ENCODE measurements at regions not wholly inside any gene's neighbourhood (a gene's known extent, or its start where the extent isn't known, plus 50 kb on each side); places are given as distances from the start of the nearest gene placed in this dataset.

GRCh38 chr13:62251734-62252133, 836.1 kb upstream of the PCDH20 start:
- TF ChIP-seq Cebpa-rat (IDR thresholded peaks at IDR 0.05) = no peak
- Histone ChIP-seq H4K20me1 (no peaks in the 10 kb centered on the region), H3K27ac (no peak overlapping the region), H3K4me1 (no peaks in the 10 kb centered on the region), H3K4me2 (no peak overlapping the region), H3K9me3 (peaks cover 5% of the 10 kb centered on the region), H3K27me3 (no peaks in the 10 kb centered on the region), H3K9ac (no peak overlapping the region), H3K4me3 (no peak overlapping the region), H3K36me3 (no peaks in the 10 kb centered on the region)

DNA sequence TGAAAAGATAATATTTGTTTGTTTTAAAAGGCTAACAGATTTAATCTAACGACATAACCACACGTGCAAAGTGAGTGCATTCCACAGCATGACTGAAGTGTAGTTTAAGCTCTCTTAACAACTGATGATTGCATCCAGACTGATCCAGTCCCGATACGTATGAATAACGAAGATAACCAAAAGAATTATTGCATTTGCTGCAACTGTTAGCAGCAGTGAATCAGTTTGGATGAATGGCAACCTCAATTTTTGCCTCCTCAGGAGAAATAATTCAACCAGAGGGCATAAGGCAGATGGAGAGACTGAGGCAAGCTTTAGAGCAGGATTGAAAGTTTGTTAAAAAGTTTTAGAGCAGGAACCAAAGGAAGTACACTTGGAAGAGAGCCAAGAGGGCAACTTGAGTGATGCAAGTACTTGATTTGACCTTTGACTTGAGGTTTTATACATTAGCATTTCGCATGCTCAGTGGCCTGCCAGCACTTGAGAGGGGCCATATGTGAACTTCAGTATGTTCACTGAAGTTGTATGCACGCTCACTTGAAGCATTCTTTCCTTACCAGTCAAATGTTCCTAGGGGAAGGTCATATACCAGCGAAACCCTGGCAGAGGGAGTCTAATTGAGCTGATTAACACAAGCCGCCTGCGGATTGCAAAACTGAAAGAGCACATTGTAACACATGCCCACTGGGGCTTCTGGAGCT, 835.0 kb upstream of the PCDH20 start:
- H3K4me3 ChIP-seq = no peak overlapping the region
- no peak for TF ChIP-seq Cebpa-rat (IDR thresholded peaks at IDR 0.05)
- no peaks in the 10 kb centered on the region for H3K36me3 ChIP-seq
- no peak overlapping the region for H3K4me2 ChIP-seq
- no peaks in the 10 kb centered on the region for H3K4me1 ChIP-seq
- H3K9me3 ChIP-seq = peaks cover 5% of the 10 kb centered on the region
- no peak overlapping the region for H3K9ac ChIP-seq
- H3K27ac ChIP-seq = no peak overlapping the region
- H4K20me1 ChIP-seq = no peaks in the 10 kb centered on the region
- H3K27me3 ChIP-seq = no peaks in the 10 kb centered on the region

DNA sequence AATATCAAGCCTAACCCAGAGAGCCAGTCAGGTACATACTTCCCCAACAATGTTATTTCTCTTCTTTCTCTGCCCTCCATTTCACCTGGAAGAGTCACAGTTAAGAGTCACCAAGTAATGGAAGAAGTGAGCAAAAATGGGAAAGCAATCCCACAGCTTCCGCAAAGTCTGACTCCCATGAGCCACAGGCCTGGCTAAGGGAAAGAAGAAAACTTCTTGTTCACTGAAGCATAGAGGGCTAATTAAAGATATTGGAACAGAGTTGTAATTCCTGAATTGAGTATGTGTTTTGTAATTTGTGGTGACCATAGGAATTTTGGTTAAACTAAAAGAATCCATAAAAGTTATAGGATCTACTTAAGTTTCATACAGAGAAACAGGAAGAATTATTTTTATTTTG, 830.9 kb upstream of the PCDH20 start:
- Histone ChIP-seq H3K4me1 (no peaks in the 10 kb centered on the region), H3K4me2 (no peak overlapping the region), H3K27me3 (no peaks in the 10 kb centered on the region), H3K4me3 (no peak overlapping the region), H4K20me1 (no peaks in the 10 kb centered on the region), H3K9ac (no peak overlapping the region), H3K9me3 (no peaks in the 10 kb centered on the region), H3K36me3 (no peaks in the 10 kb centered on the region), H3K27ac (no peak overlapping the region)
- TF ChIP-seq Cebpa-rat (IDR thresholded peaks at IDR 0.05) = no peak

DNA sequence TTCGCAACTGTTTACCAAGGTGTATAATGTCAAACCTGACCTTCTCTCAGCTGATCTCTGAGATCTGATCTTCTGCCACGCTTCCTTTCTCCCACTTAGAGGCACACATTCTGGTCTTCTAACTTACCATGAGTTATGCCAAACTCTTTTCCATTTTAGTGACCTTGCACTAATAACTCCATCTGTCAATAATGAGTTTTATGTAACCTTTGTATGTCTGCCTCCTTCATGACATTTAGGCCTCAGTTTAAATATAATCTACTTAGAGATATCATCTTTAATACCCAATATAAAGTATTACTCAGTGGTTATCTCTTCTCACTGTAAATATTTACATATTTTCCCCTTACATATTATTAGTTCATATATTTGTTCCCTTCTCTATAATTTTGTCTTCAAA, 827.5 kb upstream of the PCDH20 start:
- Histone ChIP-seq H3K4me2 (no peak overlapping the region), H3K27me3 (no peaks in the 10 kb centered on the region), H3K27ac (no peak overlapping the region), H3K36me3 (no peaks in the 10 kb centered on the region), H3K9me3 (no peaks in the 10 kb centered on the region), H3K4me3 (no peak overlapping the region), H3K4me1 (no peaks in the 10 kb centered on the region), H4K20me1 (no peaks in the 10 kb centered on the region), H3K9ac (no peak overlapping the region)
- no peak for TF ChIP-seq Cebpa-rat (IDR thresholded peaks at IDR 0.05)

DNA sequence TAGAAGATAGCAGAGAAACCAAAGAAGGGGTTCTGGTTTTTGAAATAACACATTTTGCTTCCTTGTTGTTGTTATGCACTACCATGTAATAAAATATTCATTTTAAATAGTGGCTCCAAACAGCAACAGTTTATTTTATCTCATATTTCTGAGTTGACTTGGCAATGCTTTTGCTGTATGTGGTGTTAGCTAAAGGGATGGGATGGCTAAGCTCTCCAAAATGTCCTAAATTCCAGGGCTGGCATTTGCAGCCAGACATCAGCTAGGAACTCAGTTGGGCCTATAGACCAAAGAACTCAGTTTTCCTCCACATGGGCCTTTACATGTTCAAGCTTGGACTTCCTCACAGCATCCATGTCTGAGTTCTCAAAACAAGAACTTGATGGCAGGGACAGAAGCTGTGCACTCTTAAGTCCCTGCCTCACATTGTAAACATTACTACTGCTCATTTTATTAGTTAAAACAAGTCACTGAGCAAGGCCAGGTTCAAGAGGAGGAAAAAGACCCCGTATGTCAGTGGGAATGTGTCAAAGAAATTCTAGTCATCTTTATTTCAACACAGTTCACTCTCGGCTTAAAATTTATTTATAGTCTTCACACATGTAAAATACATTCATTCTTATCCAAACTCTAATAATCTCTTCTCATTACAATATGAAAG, 819.3 kb upstream of the PCDH20 start:
- H3K27ac ChIP-seq = peak overlapping the region; percentile 26; the same call in 1 of the 2 replicates
- H4K20me1 ChIP-seq = no peaks in the 10 kb centered on the region
- no peak overlapping the region for H3K4me2 ChIP-seq
- peaks cover 19% of the 10 kb centered on the region for H3K4me1 ChIP-seq
- no peak for TF ChIP-seq Cebpa-rat (IDR thresholded peaks at IDR 0.05)
- no peak overlapping the region for H3K4me3 ChIP-seq
- no peaks in the 10 kb centered on the region for H3K36me3 ChIP-seq
- H3K9ac ChIP-seq = no peak overlapping the region
- no peaks in the 10 kb centered on the region for H3K27me3 ChIP-seq
- no peaks in the 10 kb centered on the region for H3K9me3 ChIP-seq

DNA sequence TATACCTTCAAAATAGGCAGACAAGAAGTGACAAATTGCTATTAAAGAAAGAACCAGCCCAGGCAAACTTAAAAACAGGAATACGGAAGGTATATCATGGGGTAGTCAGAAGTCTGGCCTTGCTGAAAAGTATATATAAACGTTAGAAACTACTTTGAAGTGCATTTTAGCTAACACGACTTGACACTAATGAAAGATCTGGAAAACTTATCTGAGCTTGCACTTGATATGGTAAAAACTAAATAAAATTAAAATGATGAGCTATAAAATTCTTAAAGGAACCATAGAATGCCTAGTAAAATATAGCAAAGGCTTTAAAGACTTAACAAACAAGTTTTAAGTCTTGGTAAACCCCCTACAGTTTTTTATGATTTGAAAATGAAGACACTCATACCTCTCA, 795.3 kb upstream of the PCDH20 start:
- Histone ChIP-seq H3K4me1 (peaks cover 45% of the 10 kb centered on the region), H3K9ac (no peak overlapping the region), H3K36me3 (no peaks in the 10 kb centered on the region; the same call in 1 of the 2 replicates), H3K4me3 (no peak overlapping the region), H3K4me2 (peak overlapping the region; percentile 38), H3K9me3 (peaks cover 28% of the 10 kb centered on the region), H3K27ac (peak overlapping the region; percentile 93), H4K20me1 (no peaks in the 10 kb centered on the region), H3K27me3 (no peaks in the 10 kb centered on the region)
- no peak for TF ChIP-seq Cebpa-rat (IDR thresholded peaks at IDR 0.05)

DNA sequence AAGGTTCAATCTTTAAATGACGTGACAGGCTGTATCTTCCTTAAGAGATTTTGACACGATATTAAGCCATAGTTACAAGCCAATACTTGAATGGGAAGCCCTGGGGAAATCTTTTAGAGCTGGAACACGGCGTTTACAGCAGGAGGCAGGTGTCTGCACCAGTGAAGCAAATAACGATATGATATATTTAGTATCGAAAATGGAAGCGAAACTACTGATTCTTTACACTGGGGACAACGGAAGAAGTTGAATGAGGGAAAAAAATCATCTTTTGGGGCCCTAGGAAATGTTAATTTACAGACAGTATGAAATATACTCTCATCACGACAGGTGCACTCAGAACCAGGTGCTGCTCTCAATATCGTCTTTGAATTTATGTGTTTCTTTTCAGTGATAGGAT, 793.9 kb upstream of the PCDH20 start:
- Histone ChIP-seq H3K36me3 (peaks cover 6% of the 10 kb centered on the region; the same call in 1 of the 2 replicates), H3K27me3 (no peaks in the 10 kb centered on the region), H3K9ac (peak overlapping the region; percentile 72), H3K27ac (peak overlapping the region; percentile 93), H3K4me3 (peak overlapping the region; percentile 50), H3K4me2 (peak overlapping the region; percentile 84), H3K9me3 (peaks cover 40% of the 10 kb centered on the region), H3K4me1 (peaks cover 45% of the 10 kb centered on the region), H4K20me1 (no peaks in the 10 kb centered on the region)
- no peak for TF ChIP-seq Cebpa-rat (IDR thresholded peaks at IDR 0.05)

DNA sequence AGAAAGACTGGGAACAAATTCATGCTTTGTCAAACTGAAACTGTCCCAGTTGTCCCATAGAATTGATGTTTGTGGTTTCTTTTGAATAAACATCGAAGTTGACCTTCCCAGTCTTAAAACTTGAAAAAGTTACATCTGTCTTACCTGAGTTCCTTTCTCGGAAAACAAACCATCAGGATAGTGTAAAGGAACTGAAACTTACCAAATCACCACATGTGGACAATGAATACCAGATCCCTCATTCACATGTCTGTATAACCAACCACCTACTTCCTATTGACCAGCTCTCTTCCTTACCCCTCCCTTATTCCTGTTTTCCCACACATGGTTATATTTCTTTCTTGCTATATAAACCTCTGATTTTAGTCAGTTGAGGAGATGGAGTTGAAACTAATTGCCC, 791.7 kb upstream of the PCDH20 start:
- H3K27ac ChIP-seq = peak overlapping the region; percentile 93
- peaks cover 51% of the 10 kb centered on the region for H3K4me1 ChIP-seq

DNA sequence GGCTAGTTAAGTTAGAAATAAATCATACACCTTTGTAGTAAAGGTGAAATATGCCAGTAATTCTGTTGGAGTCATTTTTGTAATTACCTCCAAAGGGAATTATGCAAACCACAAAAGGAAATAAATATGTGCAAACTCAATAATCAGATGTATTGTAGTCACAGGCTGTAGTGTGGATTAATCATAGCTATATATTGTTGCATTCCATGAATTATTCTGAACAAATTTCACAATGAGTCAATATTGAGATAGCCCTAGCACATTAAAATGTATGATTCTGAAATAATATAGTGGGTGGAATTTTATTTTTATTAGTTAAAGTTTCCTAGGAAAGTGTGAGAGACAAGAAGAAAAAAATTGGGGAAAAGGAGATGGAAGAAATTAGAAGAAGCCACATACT, 790.5 kb upstream of the PCDH20 start:
- Histone ChIP-seq H3K36me3 (peaks cover 6% of the 10 kb centered on the region; the same call in 1 of the 2 replicates), H3K9me3 (peaks cover 32% of the 10 kb centered on the region), H3K4me1 (peaks cover 47% of the 10 kb centered on the region), H3K4me2 (no peak overlapping the region), H3K4me3 (no peak overlapping the region; the same call in 1 of the 2 replicates), H4K20me1 (no peaks in the 10 kb centered on the region), H3K27me3 (no peaks in the 10 kb centered on the region), H3K27ac (no peak overlapping the region), H3K9ac (no peak overlapping the region)
- TF ChIP-seq Cebpa-rat (IDR thresholded peaks at IDR 0.05) = no peak

More for the DNA sequence above, 791.7 kb upstream of the PCDH20 start:
- H3K9me3 ChIP-seq = peaks cover 42% of the 10 kb centered on the region
- H3K9ac ChIP-seq = no peak overlapping the region
- no peaks in the 10 kb centered on the region for H3K27me3 ChIP-seq
- H3K4me3 ChIP-seq = peak overlapping the region; percentile 34; the same call in 1 of the 2 replicates
- H3K4me2 ChIP-seq = peak overlapping the region; percentile 84
- no peaks in the 10 kb centered on the region for H4K20me1 ChIP-seq
- H3K36me3 ChIP-seq = peaks cover 6% of the 10 kb centered on the region; the same call in 1 of the 2 replicates
- no peak for TF ChIP-seq Cebpa-rat (IDR thresholded peaks at IDR 0.05)

- no peaks in the 10 kb centered on the region for H4K20me1 ChIP-seq
- H3K9me3 ChIP-seq = peaks cover 38% of the 10 kb centered on the region
- H3K4me2 ChIP-seq = no peak overlapping the region
- no peak overlapping the region for H3K9ac ChIP-seq
- peaks cover 9% of the 10 kb centered on the region; the same call in 1 of the 2 replicates for H3K36me3 ChIP-seq
- no peak overlapping the region for H3K27ac ChIP-seq
- H3K27me3 ChIP-seq = no peaks in the 10 kb centered on the region
- no peak for TF ChIP-seq Cebpa-rat (IDR thresholded peaks at IDR 0.05)
- H3K4me1 ChIP-seq = peaks cover 38% of the 10 kb centered on the region
- H3K4me3 ChIP-seq = peak overlapping the region; percentile 38; the same call in 1 of the 2 replicates
Measured at GRCh38 chr13:62205273-62205672, 789.6 kb upstream of the PCDH20 start.

Data from BLaER1 (cell line).